Ishikawa (cell line): ENCODE measurements at regions not wholly inside any gene's neighbourhood (a gene's known extent, or its start where the extent isn't known, plus 50 kb on each side); places are given as distances from the start of the nearest gene placed in this dataset.

Experiments used
- CEBPB ChIP-seq: IDR thresholded peaks from 2 replicates; pipeline ENCODE4 v1.6.1; 2012
- EGR1 ChIP-seq: IDR thresholded peaks from 2 replicates; pipeline ENCODE4 v1.6.1; 2012
- EP300 ChIP-seq: IDR thresholded peaks from 2 replicates; pipeline ENCODE4 v1.6.1; 2012; ENCODE audit warnings: borderline replicate concordance
- FOXM1 ChIP-seq: IDR thresholded peaks from 2 replicates; pipeline ENCODE4 v1.6.1; 2012; ENCODE audit warnings: low read depth, borderline replicate concordance
- MAX ChIP-seq: IDR thresholded peaks from 2 replicates; pipeline ENCODE4 v1.6.1; 2012
- NFIC ChIP-seq: IDR thresholded peaks from 2 replicates; pipeline ENCODE4 v1.6.1; 2012
- RAD21 ChIP-seq: IDR thresholded peaks from 2 replicates; pipeline ENCODE4 v1.6.1; 2012; ENCODE audit warnings: low read depth
- TAF1 ChIP-seq: IDR thresholded peaks from 2 replicates; pipeline ENCODE4 v1.6.1; 2012; ENCODE audit warnings: low read depth, mild to moderate bottlenecking
- ZBTB7A ChIP-seq: IDR thresholded peaks from 2 replicates; pipeline ENCODE4 v1.6.1; 2012; ENCODE audit warnings: low read depth

DNA sequence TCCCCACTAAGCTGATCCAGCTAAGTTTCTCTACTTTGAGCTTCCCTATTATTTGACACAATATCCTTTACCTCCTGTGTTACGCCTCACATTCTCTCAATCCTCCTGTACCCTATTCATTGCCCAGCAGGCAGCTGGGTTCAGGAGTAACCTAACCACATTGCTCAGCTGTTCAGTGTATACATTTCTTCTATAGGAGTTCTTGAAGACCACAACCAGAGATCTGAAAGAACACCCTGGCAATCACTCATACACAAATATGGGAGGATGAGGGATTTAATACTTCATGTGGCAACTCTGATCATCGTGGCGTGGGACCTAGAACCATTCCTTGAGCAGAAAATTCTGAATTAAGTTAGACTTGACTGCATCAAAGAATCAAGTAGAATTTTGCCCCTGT is 346.8 kb upstream of the ARPP21 start:
- TF ChIP-seq MAX (no peak), RAD21 (no peak), NFIC (no peak), EP300 (no peak), CEBPB (no peak), EGR1 (no peak), ZBTB7A (no peak), TAF1 (no peak), FOXM1 (no peak)
